DLD1 (cell line): ENCODE measurements at regions not wholly inside any gene's neighbourhood (a gene's known extent, or its start where the extent isn't known, plus 50 kb on each side); places are given as distances from the start of the nearest gene placed in this dataset.
"Not testable (repeated sequence)": the region's sequence is repeated elsewhere in the genome, so short reads cannot be mapped to it uniquely, and the experiment has no call there.

ENCODE experiments used
- in situ Hi-C: cut with HindIII; loops from 2 replicates; pipeline ENCODE4 v1.10.0; 2017; ENCODE audit warnings: low sequenced_read_pairs

DNA sequence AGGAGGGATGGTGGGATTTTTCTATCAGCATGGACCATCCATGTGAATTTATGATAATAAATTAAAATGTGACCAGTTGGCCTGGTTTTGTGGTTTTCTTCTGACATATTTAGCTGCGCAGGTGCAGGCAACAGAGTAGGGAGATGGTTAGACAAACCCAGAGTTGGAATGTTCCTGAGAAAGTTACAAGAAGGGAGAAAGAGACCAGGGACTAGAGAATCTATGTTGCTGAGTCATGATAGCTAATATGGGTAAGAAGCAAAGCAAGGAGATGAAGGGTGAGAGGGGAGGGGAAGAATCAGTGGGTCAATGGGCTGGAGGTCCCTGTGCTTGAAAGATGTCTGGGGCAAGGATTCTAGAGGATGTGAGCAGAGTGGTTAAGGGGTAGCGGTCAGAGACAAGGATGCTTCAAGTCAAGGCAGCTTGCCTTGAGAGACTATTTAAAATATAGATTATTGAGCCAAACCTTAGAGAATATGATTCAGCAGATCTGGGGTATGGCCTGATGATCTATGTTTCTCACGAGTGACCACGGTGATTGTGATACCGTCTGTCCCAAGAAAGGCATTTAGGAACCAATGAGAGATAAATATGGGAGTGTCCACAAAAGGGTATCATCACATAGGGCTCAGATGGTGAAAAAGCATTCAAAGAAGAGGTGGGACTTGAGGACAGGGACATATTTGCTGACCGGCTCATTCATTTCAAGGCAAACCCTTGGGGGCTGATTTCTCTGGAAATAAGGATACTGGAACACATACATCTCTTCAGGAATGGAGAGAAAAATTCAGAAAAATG, 219.7 kb upstream of the PLD5 start:
- in situ Hi-C loops: no loop called here

DNA sequence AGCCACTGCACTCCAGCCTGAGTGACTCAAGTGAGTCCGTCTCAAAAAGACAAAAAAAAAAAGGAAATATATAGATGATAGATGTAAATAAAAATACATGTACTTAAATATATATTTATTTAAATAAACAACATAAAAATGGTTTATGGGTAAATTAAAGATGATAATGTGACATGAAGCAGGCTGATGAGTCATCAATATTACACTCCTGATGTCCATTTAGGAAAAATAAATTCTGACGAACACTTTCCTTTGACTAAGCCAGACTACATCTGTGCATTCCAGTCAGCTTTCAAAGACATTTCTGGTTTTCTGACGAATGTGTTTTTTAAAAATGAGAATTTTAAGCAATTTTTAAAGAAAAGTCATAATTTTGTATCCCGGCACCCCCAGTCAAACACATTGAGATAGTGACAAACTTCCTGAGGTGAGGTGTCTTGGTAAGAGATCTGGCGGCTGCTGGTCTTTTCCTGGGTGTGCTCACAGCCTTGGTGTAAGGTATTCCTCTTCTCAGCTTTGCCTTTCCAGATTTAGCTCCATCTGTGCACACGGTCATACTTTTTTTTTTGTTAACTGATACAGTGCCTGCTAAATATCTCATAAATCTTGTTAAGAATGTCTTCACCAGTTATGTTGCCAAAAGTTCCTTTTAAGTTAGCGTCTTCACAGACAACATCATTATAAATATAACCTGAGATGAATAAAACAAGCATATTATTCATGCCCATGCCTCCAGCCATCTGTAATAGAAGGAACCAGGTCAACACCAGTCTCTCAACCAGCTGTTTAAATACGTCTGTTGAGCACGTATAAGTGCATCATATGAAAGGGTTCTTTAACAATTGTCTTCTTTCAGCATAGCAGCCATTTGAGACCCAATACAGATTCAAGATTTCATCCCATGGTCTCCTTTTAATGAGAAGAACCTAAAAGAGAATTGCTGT, 214.5 kb upstream of the PLD5 start:
- in situ Hi-C loops: no loop called here

DNA sequence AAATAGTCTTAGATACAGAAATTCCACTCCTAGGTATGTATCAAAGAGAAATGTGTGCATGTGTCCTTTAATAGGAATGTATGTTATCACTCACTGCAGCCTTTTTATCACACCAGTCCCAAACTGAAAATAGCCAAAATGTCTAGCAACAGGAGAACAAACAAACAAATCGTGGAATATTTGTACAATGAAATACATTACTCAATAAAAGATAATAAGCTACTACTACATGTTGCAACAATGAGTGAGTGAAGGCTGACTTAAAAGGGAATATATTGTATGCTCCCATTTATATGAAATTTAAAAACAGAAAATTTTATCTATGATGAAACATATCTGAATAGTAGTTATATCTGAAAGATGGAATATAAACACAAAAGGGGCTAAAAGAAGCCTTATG, 212.1 kb upstream of the PLD5 start:
- in situ Hi-C loops: no loop called here

DNA sequence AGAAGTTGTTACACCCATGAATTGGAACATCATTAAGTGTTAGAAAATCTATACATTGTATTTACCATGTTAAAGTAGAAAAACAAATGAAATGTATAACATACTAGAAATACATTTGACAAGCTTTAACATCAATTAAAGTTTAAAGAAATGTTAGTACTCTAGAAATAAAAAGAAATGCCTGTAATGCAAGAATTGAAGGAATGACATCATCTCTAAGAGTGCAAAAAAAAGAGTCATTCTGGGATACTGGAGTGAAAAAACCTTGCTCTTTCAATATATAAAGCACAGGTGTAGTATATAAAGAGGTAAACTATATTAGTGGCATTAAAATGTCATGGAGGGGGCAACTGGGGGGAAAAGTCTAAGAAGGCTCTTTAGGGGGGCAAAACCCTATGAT, 210.8 kb upstream of the PLD5 start:
- in situ Hi-C loops: no loop called here

DNA sequence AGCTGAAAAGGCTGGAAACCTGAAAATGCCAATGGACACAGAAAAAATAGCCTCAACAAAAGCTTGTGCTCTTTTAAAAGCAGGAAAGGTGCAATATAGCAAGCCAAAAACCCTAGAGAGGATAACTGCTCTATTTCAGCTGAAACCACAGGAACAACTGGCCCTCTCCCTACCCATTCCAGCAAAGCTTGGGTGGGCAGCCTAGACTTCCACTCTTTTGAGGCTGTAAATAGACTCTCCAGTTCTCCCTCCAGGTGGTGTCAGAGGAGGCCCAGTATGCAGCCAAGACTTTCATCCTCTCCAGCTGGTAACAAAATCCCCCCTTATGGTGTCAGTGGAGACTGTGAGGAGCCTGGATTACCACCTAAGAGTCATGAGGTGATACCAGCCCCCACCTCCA, 206.9 kb upstream of the PLD5 start:
- in situ Hi-C loops: no loop called here

DNA sequence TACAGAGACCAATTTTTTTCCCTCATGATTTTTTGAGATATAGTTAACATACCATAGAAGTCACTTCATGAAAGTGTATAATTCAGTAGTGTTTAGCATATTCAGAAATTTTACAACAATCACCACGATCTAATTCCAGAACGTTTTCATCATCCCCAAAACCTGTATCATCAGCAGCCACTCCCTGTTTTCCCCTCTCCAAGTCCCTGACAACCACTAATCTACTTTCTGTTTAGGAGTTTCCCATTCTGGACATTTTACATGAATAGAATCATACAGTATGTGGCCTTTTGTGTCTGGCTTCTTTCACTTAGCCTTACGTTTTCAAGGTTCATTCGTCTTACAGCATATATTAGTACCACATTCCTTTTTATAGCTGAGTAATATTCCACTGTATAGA, 204.2 kb upstream of the PLD5 start:
- in situ Hi-C loops: no loop called here

DNA sequence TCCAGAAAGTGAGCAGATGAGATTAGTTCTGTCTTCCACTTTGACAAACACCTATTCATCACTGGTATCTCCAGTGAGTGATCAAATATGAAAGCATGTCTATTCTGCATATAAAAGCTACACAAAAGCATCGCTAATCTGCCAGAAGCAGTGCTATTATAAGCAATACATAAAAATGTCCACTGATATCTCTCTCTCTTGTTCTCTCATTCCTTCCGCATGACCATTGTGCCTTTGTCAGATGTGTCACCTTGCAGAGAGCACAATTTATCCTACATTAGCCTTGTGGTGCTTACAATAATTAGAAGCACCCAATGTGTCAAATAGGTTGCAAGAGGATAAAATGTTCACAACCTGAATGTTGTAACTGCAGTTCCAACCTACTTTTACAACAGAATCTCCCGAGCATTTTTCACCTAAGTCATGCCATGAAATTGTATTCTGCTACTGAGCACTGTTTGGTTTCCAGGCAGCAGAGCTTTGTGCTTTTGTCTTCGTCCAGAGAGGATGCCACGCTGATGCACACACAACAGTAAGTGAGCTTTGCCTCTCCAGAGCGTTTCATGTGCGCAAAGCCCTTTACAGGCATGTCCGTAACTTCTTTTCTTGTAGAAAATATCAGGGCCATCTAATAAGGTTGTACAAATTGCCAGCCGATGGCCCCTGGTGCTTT, 198.7 kb upstream of the PLD5 start:
- in situ Hi-C loops: no loop called here

DNA sequence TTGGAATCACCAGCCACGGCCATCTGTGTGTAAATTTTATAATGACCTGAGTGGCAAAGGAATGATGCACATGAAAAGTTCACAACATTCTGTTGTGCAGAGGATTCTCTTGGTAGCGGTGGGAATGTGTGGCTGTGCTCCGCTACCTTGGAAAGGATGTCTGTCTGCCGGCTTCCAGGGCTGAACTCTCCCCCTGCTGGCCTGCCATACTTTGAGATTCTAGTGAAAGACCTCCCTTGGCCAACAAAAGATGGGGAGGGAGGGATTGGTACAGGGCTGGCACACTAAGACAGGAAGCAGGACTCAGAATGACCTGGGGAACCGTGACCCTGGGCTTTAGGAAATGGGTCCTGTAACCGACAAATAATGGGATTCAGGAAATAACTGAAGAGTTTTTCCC, 194.5 kb upstream of the PLD5 start:
- in situ Hi-C loops: no loop called here

DNA sequence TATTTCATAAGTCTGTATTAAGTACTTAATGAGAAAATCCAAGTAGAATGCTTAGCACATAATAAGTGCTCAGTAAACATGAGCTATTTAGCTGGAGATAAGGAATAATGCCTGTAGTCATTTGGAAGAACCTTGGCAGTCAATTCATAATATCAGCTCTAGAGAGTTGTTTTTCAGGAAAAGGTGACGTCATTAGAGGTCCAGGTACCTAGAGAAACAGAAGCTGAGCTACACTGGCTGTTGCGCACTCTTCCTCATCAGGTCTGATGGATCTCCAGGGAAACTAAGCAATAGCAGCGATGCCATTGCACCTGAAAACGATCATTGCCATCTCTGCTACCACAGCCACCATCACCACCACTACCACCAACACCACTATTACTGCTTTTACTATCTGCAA, 187.8 kb upstream of the PLD5 start:
- in situ Hi-C loops: no loop called here

DNA sequence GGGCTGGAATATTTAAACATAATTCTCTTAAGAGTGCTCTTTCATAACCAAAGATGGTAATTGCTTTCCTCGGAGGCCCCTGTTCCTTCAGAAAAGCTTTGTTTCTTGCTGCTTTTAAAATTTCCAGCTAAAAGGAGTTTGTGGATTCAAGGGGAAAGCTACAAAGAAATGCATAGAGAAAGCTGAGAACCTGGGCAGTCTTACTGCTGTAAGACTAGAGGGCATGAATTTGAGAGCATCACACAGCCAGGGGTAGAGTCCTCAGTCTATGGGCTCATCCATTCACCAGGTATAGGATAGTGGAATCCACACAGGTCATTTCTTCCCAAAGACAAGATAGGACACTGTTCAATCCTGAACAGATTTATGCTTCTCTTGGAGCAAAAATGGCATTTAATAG, 186.3 kb upstream of the PLD5 start:
- in situ Hi-C loops: no loop called here

DNA sequence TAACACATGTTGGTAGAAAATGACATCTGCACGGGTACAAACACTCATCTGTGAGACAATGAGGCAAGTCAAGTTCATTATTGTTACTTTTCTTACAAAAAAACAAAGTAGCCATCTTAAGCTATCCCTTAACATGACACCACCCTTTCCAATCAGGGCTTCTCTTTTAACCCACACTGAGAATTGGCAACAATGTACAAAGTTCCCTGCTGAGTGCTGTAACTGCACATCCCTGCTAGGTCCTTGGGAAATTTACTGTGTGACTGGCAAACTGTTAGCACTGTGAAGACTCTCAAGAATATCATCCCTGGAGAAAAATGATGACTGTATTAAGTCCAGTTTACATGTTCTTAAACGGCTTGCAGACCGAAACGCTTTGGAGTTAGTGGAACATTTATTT, 185.8 kb upstream of the PLD5 start:
- in situ Hi-C loops: no loop called here

DNA sequence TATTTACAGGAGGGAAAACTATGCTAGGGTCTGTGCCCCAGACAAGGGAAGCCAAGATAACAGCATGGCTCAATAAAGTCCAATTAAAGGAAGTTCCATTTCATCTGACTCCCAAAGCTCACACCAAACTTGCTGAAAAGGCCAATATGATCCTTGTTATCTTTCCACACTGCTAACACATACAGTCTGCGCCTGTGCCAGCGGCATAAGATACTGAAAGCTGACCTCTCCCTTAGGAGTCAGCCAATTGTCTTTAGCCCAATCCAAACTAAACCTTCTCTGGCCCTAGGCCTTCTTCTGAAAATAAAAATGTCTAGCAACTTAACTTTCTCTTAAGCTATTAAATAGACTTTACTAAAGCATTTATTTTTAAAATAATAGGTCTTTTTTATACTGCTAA, 179.0 kb upstream of the PLD5 start:
- in situ Hi-C loops: no loop called here

DNA sequence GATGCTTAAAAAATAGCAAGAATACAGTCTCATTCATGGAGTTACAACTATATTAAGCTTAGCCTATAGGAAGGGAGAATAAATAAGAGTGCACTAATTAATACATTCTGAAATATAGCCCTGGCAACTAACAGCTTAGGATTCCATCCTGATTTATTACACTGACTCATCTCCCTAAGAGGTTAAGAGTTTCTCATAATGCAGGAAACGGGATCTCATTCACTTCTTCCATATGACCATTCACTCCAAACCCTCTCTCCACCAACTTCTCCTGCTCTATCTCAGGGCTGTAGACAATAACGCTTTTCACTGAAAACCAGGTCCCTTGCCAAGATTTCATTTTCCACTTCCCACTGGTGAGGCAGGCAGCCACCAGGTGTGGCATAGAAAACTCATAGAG, 168.5 kb upstream of the PLD5 start:
- in situ Hi-C loops: no loop called here

DNA sequence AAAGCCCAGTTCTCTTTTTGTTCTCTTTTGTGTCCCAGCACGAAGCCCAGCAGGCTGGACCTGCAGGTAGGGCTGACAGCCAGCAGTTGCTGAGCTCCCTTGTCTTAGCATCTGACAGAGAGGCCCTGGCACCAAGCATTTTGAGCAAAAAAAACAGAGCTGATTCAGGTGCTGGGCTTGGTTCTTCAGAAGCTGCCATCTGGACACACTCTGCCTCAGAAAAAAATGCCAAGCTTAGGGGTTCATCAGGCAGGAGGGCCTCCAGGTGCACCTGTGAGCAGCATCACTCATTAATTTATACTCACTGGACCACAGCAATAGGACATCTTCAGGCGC, 167.1 kb upstream of the PLD5 start:
- in situ Hi-C loops: no loop called here

DNA sequence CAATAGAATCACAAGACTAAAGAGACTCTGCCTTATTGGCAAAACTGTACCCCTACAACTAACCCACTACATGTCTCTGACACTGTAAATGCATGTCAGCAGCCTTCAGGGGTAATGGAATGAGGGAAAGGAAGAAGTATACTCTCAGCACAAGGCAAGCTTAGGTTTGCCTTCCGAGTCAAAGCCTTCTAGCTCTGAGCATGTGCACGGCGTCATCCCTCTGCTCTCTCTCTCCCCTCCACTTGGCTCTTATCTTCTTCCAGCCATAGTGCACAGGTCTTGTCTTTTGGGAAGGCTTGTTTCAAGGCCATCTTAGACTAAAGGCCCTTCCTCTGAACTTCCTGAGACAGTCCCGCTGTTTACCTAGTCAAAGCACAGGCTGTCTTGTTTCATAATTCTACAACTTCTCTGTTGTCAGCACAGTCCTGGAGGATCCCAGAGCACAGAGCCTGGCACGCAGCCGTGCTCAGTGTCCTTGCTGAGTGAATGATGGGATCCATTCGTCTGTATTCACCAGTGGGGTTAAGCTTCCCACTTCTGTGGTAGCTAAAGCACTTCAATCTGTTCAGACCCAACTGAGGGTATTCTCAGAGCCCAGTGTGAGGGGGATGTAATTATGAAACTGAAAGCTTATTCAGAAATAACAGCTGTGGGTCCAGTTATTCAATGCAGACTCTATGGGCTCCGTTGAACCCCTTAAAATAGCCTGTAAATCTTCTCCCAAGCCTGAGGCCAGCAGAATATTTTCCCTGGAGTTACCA, 166.5 kb upstream of the PLD5 start:
- in situ Hi-C loops: no loop called here

DNA sequence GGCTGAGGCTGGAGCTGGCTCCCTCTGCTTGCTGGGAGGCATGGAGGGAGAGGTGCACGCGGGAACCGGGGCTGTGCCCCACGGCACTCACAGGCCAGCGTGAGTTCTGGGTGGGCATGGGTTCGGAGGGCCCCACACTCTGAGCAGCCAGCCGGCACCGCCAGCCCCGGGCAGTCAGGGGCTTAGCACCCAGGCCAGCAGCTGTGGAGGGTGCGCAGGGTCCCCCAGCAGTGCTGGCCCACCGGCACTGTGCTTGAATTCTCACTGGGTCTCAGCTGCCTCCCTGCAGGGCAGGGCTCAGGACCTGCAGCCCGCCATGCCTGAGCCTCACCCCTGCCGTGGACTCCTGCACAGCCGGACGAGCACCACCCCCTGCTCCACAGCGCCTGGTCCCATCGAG, 164.9 kb upstream of the PLD5 start:
- in situ Hi-C loops: no loop called here

DNA sequence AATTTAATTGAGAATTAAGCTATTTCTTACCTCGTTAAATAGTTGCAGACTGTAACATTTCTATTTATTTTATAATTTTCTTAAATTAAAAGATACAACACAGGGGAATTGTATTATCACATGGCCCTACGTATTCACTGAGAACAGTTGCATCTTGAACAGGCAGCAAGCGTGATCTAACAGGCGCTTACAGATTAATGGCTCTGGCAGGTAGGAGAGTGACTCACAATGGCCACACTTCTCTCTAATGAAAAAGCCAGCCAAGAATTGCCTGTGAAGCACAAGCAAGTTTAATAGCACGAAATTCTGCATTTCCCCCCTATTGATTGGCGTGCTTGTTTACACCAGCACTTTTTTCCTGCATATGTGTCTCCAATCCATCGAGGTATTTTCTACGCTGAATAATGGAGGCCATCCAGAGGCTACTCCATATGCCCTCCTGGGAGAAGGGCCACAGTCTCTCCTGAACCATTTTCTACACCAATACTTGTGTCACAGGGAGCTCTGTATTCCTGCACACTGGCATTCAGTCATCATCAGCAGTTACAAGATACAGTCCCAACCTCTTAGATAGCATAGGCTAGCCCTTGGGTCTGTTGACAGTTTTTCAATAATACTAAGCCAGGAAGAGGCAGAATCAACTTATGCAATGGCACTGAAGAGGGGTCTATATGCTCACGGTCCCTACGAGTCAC, 150.6 kb upstream of the PLD5 start:
- in situ Hi-C loops: no loop called here

DNA sequence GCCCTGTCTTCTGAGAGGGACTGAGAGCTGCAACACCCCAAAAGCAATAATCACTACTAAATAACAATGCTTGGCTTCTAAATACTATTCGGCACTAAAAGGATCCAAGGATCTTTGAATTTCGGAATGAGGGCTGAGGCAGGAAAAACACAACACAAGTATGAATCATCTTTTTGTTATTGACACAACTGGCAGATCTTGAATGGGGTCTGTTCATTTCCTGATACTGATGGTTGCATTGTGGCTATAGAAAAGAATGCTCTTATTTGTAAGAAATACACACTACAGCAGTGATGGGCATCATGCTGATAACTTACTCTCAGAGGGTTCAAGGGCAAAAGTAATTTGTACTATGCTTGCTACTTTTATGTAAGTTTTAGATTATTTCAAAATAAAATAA, 149.2 kb upstream of the PLD5 start:
- in situ Hi-C loops: no loop called here

DNA sequence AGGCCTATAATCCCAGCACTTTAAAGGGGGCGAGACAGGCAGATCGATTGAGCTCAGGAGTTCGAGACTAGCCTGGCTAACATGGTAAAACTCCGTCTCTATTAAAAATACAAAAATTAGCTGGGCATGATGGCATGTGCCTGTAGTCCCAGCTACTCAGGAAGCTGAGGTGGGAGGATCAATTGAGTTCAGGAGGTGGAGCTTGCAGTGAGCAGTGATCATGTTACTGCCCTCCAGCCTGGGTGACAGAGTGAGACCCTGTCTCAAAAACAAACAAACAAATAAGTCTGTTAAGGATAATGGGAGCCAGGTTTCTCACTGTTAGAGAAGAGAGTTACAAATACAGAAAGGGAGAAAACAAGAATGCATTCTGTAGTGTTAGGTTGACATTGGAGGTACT, 148.7 kb upstream of the PLD5 start:
- in situ Hi-C loops: not testable (repeated sequence)

DNA sequence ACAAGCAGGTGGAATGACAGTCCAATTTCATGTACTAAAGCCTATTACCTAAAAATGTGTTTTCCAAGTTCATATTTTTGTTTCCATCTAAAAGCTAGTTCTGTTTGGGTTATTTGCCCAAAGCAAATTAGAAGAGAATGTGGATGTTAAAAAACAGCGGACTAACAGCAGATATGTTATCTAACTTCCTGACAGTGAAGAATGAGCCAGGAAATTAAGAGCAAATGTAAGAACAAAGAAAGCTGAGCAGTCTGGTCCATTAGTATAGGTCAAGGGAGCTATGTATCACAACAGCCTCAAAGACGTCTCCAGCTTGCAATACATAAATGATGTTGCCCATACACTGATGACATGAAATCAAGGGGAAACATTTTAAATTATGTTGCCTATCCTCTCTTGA, 145.5 kb upstream of the PLD5 start:
- in situ Hi-C loops: no loop called here
